ENCODE measurements at regions not wholly inside any gene's neighbourhood (a gene's known extent, or its start where the extent isn't known, plus 50 kb on each side); places are given as distances from the start of the nearest gene placed in this dataset.

GRCh38 chr2:2657121-2657962 lies 326.3 kb upstream of the MYT1L start:
- TF ChIP-seq CTCF (IDR thresholded peaks at IDR 0.05): no peak
- TF ChIP-seq EP300 (IDR thresholded peaks at IDR 0.05): no peak
